Panc1 (cell line): ENCODE measurements at regions not wholly inside any gene's neighbourhood (a gene's known extent, or its start where the extent isn't known, plus 50 kb on each side); places are given as distances from the start of the nearest gene placed in this dataset.

Experiments
- ATAC-seq: fragments of 200-7000 bp; cut with Tn5 transposase; 2 replicates; pipeline ENCODE4 v1.9.1; 2020; ENCODE audit warnings: mild to moderate bottlenecking, moderate library complexity
- BruUV-seq: library from RNA; stranded (reverse); fragments of 400-500 nt; replicated peaks from 2 replicates; lab custom pipeline; 2021; lab: Mats Ljungman, UMichigan
- CTCF ChIA-PET: fragments of 300-600 bp; sonication (Branson Sonifier 250); formaldehyde crosslinking; loops from one replicate; lab custom pipeline; 2022; ENCODE audit warnings: antibody characterized with exemption; lab: Charles Lee
- POLR2A ChIA-PET: fragments of 300-600 bp; sonication (Branson Sonifier 250); formaldehyde crosslinking; loops from one replicate; lab custom pipeline; 2022; ENCODE audit warnings: antibody characterized with exemption; lab: Charles Lee
- DNase-seq: peaks from one replicate; pipeline ENCODE4 v3.0.0-alpha.2; 2010; ENCODE audit warnings: low read depth, low spot score
- H3K27ac ChIP-seq: 2 replicates; pipeline ENCODE4 v1.5.1; 2011; ENCODE audit warnings: mild to moderate bottlenecking, low read length, inconsistent platforms
- H3K27me3 ChIP-seq: fragments of 200-500 bp; sonication (Bioruptor generic); 2 replicates; pipeline ENCODE4 v1.6.0; 2014; ENCODE audit warnings: low read length, inconsistent platforms; ENCODE audit not compliant: control insufficient read depth, insufficient read depth
- H3K36me3 ChIP-seq: fragments of 200-500 bp; sonication (Bioruptor generic); 2 replicates; pipeline ENCODE4 v1.5.1; 2014; ENCODE audit warnings: inconsistent platforms, mild to moderate bottlenecking, low read length, moderate library complexity; ENCODE audit not compliant: control insufficient read depth, insufficient read depth
- H3K4me1 ChIP-seq: 2 replicates; pipeline ENCODE4 v1.5.1; 2011; ENCODE audit warnings: inconsistent platforms, mild to moderate bottlenecking, low read length, moderate library complexity; ENCODE audit not compliant: control insufficient read depth, insufficient read depth
- H3K4me3 ChIP-seq, 2 experiments: 2 replicates each; pipeline ENCODE4 v1.5.1; 2011 to 2012; ENCODE audit warnings: low read depth in 2 of 2, low read length in 2 of 2, mild to moderate bottlenecking in 2 of 2, inconsistent platforms in 1 of 2, moderate library complexity in 1 of 2
- H3K9me3 ChIP-seq: fragments of 200-500 bp; sonication (Bioruptor generic); 2 replicates; pipeline ENCODE4 v1.5.1; 2014; ENCODE audit warnings: low read depth, mild to moderate bottlenecking, inconsistent platforms, low read length, moderate library complexity; ENCODE audit not compliant: control insufficient read depth, insufficient read depth
- CTCF ChIP-seq: fragments of 450-650 bp; IDR thresholded peaks from 2 replicates; pipeline ENCODE4 v1.5.1; 2017; ENCODE audit warnings: mild to moderate bottlenecking
- POLR2AphosphoS5 ChIP-seq: IDR thresholded peaks from 2 replicates; pipeline ENCODE4 v1.6.1; 2012; ENCODE audit warnings: mild to moderate bottlenecking, low read depth, low read length, moderate library complexity
- SIN3A ChIP-seq: IDR thresholded peaks from 2 replicates; pipeline ENCODE4 v1.6.1; 2012; ENCODE audit warnings: low read depth, mild to moderate bottlenecking, low read length, moderate library complexity, borderline replicate concordance; ENCODE audit not compliant: insufficient read depth
- TCF7L2 ChIP-seq: IDR thresholded peaks from 2 replicates; pipeline ENCODE4 v1.6.1; 2011; ENCODE audit warnings: mild to moderate bottlenecking, low read depth, low read length, inconsistent platforms
- in situ Hi-C: cut with HindIII; loops from 2 replicates; pipeline ENCODE4 v1.10.0; 2016; ENCODE audit warnings: low sequenced_read_pairs, low pct_unique_long_range_greater_than_20kb
- intact Hi-C: fragments of 100-400 bp; cut with micrococcal nuclease; formaldehyde crosslinking; loops from one replicate; pipeline ENCODE4 v1.10.0; 2022; ENCODE audit not compliant: unreplicated experiment
- TF ChIP-seq, protein P1 (sequence below), 2 experiments: IDR thresholded peaks; 2 replicates each; pipeline ENCODE4 v1.6.1; 2011 to 2012; ENCODE audit warnings: low read depth in 2 of 2, control low read depth in 1 of 2, low read length in 1 of 2, mild to moderate bottlenecking in 1 of 2, moderate library complexity in 1 of 2; ENCODE audit not compliant: insufficient read depth in 1 of 2

- Histone ChIP-seq H3K4me1 (peaks cover 55% of the 10 kb centered on the region), H3K27ac (peak overlapping the region; percentile 98), H3K9me3 (no peaks in the 10 kb centered on the region), H3K36me3 (no peaks in the 10 kb centered on the region), H3K4me3 (peak overlapping the region; percentile 57 to 75), H3K27me3 (no peaks in the 10 kb centered on the region)
- in situ Hi-C loops: no loop called here
- intact Hi-C loops: loop anchor here (2.0 to 5.0 kb wide), 4 partner anchors 73 to 855 kb away; partner anchors contain the start of gene ZBED5
- no TSS peak for BruUV-seq
- POLR2A ChIA-PET: interaction anchor here (0.6 to 2.3 kb wide), 8 partner anchors 13 to 308 kb away, joined by 3 to 17 read pairs (median 7); partner anchors contain the start of genes EIF4G2 and ZBED5
- no peak for DNase-seq
- CTCF ChIA-PET: interaction anchor here (0.7 to 2.4 kb wide), 3 partner anchors 74 to 1972 kb away, joined by 4 to 13 read pairs (median 8); partner anchors contain the start of gene ZBED5
- TF ChIP-seq TCF7L2: no peak
- TF ChIP-seq, protein P1, sequence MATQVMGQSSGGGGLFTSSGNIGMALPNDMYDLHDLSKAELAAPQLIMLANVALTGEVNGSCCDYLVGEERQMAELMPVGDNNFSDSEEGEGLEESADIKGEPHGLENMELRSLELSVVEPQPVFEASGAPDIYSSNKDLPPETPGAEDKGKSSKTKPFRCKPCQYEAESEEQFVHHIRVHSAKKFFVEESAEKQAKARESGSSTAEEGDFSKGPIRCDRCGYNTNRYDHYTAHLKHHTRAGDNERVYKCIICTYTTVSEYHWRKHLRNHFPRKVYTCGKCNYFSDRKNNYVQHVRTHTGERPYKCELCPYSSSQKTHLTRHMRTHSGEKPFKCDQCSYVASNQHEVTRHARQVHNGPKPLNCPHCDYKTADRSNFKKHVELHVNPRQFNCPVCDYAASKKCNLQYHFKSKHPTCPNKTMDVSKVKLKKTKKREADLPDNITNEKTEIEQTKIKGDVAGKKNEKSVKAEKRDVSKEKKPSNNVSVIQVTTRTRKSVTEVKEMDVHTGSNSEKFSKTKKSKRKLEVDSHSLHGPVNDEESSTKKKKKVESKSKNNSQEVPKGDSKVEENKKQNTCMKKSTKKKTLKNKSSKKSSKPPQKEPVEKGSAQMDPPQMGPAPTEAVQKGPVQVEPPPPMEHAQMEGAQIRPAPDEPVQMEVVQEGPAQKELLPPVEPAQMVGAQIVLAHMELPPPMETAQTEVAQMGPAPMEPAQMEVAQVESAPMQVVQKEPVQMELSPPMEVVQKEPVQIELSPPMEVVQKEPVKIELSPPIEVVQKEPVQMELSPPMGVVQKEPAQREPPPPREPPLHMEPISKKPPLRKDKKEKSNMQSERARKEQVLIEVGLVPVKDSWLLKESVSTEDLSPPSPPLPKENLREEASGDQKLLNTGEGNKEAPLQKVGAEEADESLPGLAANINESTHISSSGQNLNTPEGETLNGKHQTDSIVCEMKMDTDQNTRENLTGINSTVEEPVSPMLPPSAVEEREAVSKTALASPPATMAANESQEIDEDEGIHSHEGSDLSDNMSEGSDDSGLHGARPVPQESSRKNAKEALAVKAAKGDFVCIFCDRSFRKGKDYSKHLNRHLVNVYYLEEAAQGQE (IDR thresholded peaks at IDR 0.05; ENCODE audit: insufficient read depth in 1 of 2, low read depth in 2 of 2, low read length in 1 of 2): peak in 1 of 2 experiments; percentile 1; a peak in 1 of 4 replicates
- no peak for TF ChIP-seq SIN3A
- peak; percentile 22; the same call in 1 of the 2 replicates for TF ChIP-seq POLR2AphosphoS5
- TF ChIP-seq CTCF: no peak
- ATAC-seq: peak; percentile 40
Observed at GRCh38 chr11:10931761-10932670, 74.2 kb upstream of the ZBED5 start.

- no peaks in the 10 kb centered on the region for H3K9me3 ChIP-seq
- TF ChIP-seq POLR2AphosphoS5 (0 out of 2 replicates have a peak, but pooled peaks have one; percentile 5), CTCF (no peak), SIN3A (peak; percentile 66; the same call in 1 of the 2 replicates), TCF7L2 (0 out of 2 replicates have a peak, but pooled peaks have one; percentile 12)
- TF ChIP-seq, protein P1 (IDR thresholded peaks at IDR 0.05; ENCODE audit: insufficient read depth in 1 of 2, low read depth in 2 of 2, low read length in 1 of 2): 0 out of 4 replicates have a peak, but pooled peaks have one; percentile 2 to 36
- peak overlapping the region; percentile 57 to 75 for H3K4me3 ChIP-seq
- ATAC-seq: peak; percentile 79
- peak overlapping the region; percentile 98 for H3K27ac ChIP-seq
- POLR2A ChIA-PET: interaction anchor here (0.6 to 2.3 kb wide), 9 partner anchors 24 to 734 kb away, joined by 3 to 17 read pairs (median 4); partner anchors contain the start of genes EIF4G2 and ZBED5
- peaks cover 64% of the 10 kb centered on the region for H3K4me1 ChIP-seq
- in situ Hi-C loops (no loop called here), intact Hi-C loops (loop anchor here (5.0 kb wide), 1 partner anchor 856 kb away; no protein-coding TSS in a partner anchor)
- no peak for DNase-seq
- BruUV-seq: no TSS peak
- CTCF ChIA-PET: interaction anchor here (0.6 to 2.4 kb wide), 6 partner anchors 50 to 139 kb away, joined by 3 to 13 read pairs (median 4); partner anchors contain the start of genes EIF4G2 and ZBED5
- no peaks in the 10 kb centered on the region for H3K36me3 ChIP-seq
- no peaks in the 10 kb centered on the region for H3K27me3 ChIP-seq
Observed at GRCh38 chr11:10930972-10931760, 73.3 kb upstream of the ZBED5 start.
